NCI-H1417 (cell line): ENCODE measurements at regions not wholly inside any gene's neighbourhood (a gene's known extent, or its start where the extent isn't known, plus 50 kb on each side); places are given as distances from the start of the nearest gene placed in this dataset.
"Not testable (repeated sequence)": the region's sequence is repeated elsewhere in the genome, so short reads cannot be mapped to it uniquely, and the experiment has no call there.

Experiments
- DNase-seq, 3 experiments: peaks; one replicate each; lab custom pipeline; 2025; lab: John Stamatoyannopoulos, UW

GRCh38 chr6:14521861-14522260, 404.3 kb downstream of the CD83 start:
- not testable (repeated sequence) for DNase-seq

- DNase-seq = no peak
These were observed 406.7 kb downstream of the CD83 start for GRCh38 chr6:14524319-14524718.

- DNase-seq = no peak
These were observed 412.8 kb downstream of the CD83 start for GRCh38 chr6:14530385-14530784.

GRCh38 chr6:14533446-14533845, 415.9 kb downstream of the CD83 start:
- DNase-seq = peak in 1 of 3 experiments; percentile 9

- DNase-seq = no peak
These were observed 419.5 kb downstream of the CD83 start for GRCh38 chr6:14537030-14537429.

- no peak for DNase-seq
These were observed 422.7 kb downstream of the CD83 start for GRCh38 chr6:14540276-14540675.

GRCh38 chr6:14540810-14541540, 423.4 kb downstream of the CD83 start:
- peak in 1 of 3 experiments; percentile 6 for DNase-seq

GRCh38 chr6:14542670-14543366, 425.2 kb downstream of the CD83 start:
- peak; percentile 9 to 58 (median 58) for DNase-seq

- peak in 1 of 3 experiments; percentile 25 for DNase-seq
These were observed 426.5 kb downstream of the CD83 start for GRCh38 chr6:14543971-14544585.

GRCh38 chr6:14544666-14545065, 427.1 kb downstream of the CD83 start:
- DNase-seq = peak in 2 of 3 experiments; percentile 19 to 93

- no peak for DNase-seq
These were observed 427.9 kb downstream of the CD83 start for GRCh38 chr6:14545496-14545895.

- DNase-seq = no peak
These were observed 428.5 kb downstream of the CD83 start for GRCh38 chr6:14546036-14546435.

- peak in 2 of 3 experiments; percentile 33 to 68 for DNase-seq
These were observed 429.9 kb downstream of the CD83 start for GRCh38 chr6:14547284-14547998.

GRCh38 chr6:14549304-14549770, 431.8 kb downstream of the CD83 start:
- DNase-seq = peak; percentile 80 to 96 (median 93)

GRCh38 chr6:14549871-14550270, 432.3 kb downstream of the CD83 start:
- DNase-seq = peak in 1 of 3 experiments; percentile 55

GRCh38 chr6:14550410-14550809, 432.8 kb downstream of the CD83 start:
- no peak for DNase-seq

- DNase-seq = peak in 1 of 3 experiments; percentile 19
These were observed 433.2 kb downstream of the CD83 start for GRCh38 chr6:14550822-14551221.

GRCh38 chr6:14551601-14552000, 434.0 kb downstream of the CD83 start:
- DNase-seq = not testable (repeated sequence)

- DNase-seq = no peak
These were observed 435.3 kb downstream of the CD83 start for GRCh38 chr6:14552891-14553290.

GRCh38 chr6:14553515-14553914, 435.9 kb downstream of the CD83 start:
- DNase-seq = no peak

- no peak for DNase-seq
These were observed 438.2 kb downstream of the CD83 start for GRCh38 chr6:14555804-14556203.
